GM18511 (cell line): ENCODE measurements at regions not wholly inside any gene's neighbourhood (a gene's known extent, or its start where the extent isn't known, plus 50 kb on each side); places are given as distances from the start of the nearest gene placed in this dataset.

Source experiments
- ATAC-seq: cut with Tn5 transposase; IDR thresholded peaks from one replicate; pipeline ENCODE4 v1.9.1; 2021; ENCODE audit warnings: mild to moderate bottlenecking, moderate library complexity; ENCODE audit not compliant: unreplicated experiment

- no peak for ATAC-seq
Observed at GRCh38 chr1:201703621-201704438, 125.1 kb upstream of the IPO9 start.

GRCh38 chr1:201704439-201704792, 124.5 kb upstream of the IPO9 start:
- no peak for ATAC-seq

- no peak for ATAC-seq
Observed at GRCh38 chr1:201705389-201705788, 123.6 kb upstream of the IPO9 start.

GRCh38 chr1:201706109-201706508, 122.8 kb upstream of the IPO9 start:
- ATAC-seq, result no peak

GRCh38 chr1:201707027-201707426, 121.9 kb upstream of the IPO9 start:
- no peak for ATAC-seq

- ATAC-seq, result no peak
Observed at GRCh38 chr1:201707656-201708055, 121.3 kb upstream of the IPO9 start.

- ATAC-seq, result no peak
Observed at GRCh38 chr1:201708085-201708512, 120.9 kb upstream of the IPO9 start.

- no peak for ATAC-seq
Observed at GRCh38 chr1:201708691-201709090, 120.3 kb upstream of the IPO9 start.

GRCh38 chr1:201709564-201710295, 119.2 kb upstream of the IPO9 start:
- peak; percentile 86 for ATAC-seq

- ATAC-seq, result no peak
Observed at GRCh38 chr1:201710632-201711597, 118.0 kb upstream of the IPO9 start.

- no peak for ATAC-seq
Observed at GRCh38 chr1:201711811-201712210, 117.1 kb upstream of the IPO9 start.

- no peak for ATAC-seq
Observed at GRCh38 chr1:201712387-201713085, 116.4 kb upstream of the IPO9 start.

- no peak for ATAC-seq
Observed at GRCh38 chr1:201713086-201713810, 115.7 kb upstream of the IPO9 start.

GRCh38 chr1:201714542-201715329, 114.2 kb upstream of the IPO9 start:
- no peak for ATAC-seq

GRCh38 chr1:201715351-201715750, 113.6 kb upstream of the IPO9 start:
- peak; percentile 18 for ATAC-seq

- peak; percentile 68 for ATAC-seq
Observed at GRCh38 chr1:201715801-201716741, 112.9 kb upstream of the IPO9 start.

- no peak for ATAC-seq
Observed at GRCh38 chr1:201716742-201717135, 112.2 kb upstream of the IPO9 start.

- no peak for ATAC-seq
Observed at GRCh38 chr1:201717286-201717685, 111.7 kb upstream of the IPO9 start.
